ENCODE measurements at regions not wholly inside any gene's neighbourhood (a gene's known extent, or its start where the extent isn't known, plus 50 kb on each side); places are given as distances from the start of the nearest gene placed in this dataset.
"Not testable (repeated sequence)": the region's sequence is repeated elsewhere in the genome, so short reads cannot be mapped to it uniquely, and the experiment has no call there.

DNA sequence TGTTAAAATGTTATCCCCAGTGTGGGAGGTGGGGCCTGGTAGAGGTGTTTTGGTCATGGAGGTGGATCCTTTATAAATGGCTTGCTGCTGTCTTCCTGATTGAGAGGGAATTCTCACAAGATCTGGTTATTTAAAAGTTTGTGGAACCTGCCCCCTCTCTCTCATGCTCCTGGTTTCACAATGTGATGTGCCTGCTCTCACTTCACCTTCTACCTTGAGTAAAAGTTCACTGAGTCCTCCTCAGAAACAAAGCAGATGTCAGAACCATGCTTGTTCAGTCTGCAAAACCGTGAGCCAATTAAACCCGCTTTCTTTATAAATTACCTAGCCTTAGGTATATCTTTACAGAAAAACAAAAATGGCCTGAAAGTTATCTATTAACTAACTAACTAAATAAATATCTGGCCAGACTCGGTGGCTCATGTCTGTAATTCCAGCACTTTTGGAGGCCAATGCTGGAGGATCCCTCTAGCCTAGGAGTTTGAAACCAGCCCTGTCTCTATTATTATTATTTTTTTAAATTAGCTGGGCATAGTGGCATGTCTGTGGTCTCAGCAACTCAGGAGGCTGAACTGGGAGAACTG, 1067.4 kb downstream of the CDH9 start:
- no peak for DNase-seq

DNA sequence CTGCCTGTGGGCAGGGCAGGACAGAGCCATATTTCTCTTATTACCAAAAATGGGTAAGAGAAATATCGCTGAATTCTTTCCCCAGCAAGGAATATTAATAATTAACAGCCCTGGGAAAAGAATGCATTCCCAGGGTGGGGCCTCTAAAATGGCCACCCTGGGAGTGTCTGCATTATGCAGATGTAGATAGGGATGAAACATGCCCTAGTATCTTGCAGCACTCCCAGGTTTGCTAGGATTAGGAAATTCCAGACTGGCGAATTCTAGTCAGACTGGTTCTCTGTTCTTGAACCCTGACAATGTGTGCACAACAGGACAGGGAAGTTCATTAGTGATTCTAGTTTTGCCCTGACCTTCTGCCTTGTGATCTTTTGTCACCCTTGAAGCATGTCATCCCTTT, 1069.3 kb downstream of the CDH9 start:
- DNase-seq = not testable (repeated sequence)

DNA sequence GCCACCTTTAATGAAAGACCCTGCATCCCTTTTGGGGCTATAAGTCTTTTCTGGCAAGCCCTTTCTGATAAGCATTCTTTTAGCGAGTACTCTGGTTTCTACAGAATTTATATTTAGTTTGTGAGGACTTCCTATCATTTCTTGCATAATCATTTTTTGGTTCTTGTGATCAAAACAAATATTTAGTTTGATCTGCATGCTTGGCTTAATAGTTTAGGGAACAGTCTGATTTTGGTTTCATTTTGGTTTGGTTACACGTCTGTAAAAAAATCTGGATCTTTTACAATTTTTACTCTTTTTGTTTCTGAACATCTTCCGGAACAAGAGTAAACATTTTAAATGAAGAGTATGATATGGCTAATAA, 1074.4 kb downstream of the CDH9 start:
- no peak for DNase-seq

DNA sequence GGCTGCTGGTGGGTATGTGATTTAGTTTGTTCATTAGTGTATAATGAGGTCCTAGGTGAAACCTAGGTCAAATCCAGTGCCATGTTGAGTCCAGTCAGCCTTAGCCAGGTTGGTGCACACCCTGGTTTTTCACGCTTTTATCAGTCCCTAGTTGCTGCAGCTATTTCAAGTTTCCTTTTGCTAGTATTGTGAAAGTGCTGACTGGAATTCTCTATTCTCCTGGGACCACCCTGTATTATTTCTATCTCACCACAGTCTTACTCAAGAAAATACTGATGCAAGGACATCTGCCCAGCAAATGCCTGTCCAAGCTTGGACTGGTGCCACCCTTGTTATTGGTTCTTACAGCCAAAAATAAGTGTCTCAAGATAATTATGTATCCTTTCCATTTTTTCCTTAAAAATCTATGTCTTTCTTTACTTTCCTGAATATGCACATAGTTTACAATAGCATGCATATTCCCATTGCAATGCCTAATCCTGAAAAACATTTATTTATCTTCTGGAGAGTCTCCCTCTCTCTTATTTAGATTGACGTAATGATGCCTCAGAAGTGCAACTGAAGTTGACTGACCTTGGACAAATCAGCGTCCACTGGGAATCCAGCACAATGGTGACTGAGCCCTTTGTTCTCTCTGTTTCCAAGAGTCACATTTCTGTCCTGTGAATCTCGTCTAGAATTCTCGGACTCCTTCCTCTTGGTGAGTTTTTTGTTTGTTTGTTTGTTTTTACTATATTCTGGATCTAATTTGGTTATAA, 1075.0 kb downstream of the CDH9 start:
- DNase-seq = no peak

DNA sequence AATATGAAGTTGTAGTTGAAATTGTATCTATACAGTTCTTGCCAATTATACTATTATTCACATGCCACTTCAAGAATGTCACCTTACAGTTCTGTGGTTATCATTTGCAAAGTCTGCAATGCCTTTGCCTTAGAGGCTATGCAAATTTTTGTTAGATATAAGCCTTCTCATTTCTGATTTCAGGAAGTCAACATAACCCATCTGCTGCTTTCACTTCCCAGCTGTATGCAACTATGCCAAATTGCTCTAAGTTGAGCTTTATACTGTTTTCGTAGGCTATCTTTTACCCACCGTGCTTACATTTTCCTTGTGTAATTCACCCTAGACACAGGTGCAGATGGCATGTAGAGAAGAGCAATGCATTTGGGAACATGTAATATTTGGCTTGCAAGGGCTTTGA, 1083.0 kb downstream of the CDH9 start:
- no peak for DNase-seq

DNA sequence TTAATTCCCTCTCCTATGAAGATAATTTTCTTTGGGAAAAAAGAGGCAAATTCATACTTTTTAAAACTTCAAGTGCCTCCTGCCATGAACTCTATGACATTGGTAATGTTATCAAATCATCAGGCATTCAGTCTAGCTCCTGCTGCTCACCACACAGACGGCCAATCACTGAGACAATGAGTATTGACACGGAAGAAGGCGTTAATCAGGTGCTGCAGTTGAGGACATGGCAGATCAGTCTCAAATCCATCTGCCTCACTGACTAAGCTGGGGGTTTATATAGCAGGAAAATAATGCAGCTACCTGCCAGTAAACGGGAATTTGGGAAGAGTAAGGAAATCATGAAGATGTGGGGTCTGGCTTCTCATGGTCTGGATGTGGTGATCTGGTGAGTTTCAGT, 1087.7 kb downstream of the CDH9 start:
- no peak for DNase-seq

DNA sequence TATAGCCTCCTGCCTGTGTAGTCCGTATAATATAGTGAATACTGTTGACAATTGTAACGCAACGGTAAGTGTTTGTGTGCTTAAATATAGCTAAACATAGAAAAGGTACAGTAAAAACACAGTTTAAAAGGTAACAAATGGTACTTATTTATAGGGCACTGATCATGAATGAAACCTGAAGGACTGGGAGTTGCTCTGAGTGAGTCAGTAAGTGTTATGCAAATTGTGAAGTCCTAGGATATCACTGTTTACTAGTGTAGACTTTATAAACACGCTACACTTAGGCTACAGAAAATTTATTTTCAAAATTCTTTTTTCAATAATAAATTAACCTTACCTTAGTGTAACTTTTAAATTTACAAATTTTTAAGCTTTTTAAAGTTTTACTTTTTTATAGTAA, 1090.1 kb downstream of the CDH9 start:
- no peak for DNase-seq

DNA sequence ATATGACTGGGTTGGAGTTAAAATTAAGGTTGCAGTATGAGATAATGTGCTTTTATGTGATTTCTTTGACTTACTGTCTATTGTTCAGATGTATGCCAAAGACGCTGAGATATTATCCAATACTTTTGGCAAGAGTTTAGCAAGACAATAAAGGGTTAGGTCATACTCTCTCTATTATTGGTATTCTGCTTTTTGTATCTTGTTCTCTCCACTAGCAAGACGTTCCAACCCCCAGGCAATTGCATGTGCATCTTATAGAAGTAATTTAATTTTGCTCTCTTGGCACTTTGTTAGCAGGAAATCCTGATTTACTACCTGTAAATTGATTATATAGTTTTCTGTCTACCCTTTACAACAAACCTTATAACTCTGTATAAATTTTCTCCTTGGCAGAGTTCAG, 1093.6 kb downstream of the CDH9 start:
- no peak for DNase-seq

DNA sequence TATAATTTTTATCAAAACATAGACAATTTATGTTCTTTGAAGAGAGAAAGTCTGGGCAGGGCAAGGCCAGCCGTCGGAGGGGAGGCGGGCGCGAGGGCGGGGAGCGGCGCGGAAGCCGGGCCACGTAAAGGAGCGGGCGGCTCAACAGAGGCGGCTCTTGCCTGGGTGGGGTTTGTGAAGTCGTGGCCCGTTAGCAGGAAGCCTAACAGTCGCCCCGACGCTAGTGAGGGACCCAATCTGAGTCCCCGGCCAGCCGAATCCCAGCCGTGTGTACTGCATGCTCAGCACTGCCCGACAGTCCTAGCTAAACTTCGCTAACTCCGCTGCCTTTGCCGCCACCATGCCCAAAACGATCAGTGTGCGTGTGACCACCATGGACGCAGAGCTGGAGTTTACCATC, 1129.2 kb downstream of the CDH9 start:
- DNase-seq = no peak

DNA sequence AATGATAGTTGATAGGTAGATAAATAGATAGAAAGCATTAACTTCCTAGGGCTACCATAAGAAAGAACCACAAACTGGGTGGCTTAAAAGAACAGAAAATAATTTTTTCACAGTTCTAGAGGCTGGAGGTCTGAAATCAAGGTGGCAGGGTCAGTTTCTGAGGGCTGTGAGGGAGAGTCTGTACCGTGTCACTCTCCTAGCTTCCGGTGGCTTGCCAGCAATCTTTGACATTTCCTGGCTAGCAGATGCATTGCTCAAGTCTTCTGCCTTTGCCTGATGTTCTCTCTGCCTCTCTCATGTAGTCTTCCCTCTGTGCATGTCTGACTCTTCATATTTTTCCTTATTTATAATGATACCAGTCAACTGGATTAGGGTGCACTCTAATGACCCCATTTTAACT, 1132.7 kb downstream of the CDH9 start:
- DNase-seq = no peak

DNA sequence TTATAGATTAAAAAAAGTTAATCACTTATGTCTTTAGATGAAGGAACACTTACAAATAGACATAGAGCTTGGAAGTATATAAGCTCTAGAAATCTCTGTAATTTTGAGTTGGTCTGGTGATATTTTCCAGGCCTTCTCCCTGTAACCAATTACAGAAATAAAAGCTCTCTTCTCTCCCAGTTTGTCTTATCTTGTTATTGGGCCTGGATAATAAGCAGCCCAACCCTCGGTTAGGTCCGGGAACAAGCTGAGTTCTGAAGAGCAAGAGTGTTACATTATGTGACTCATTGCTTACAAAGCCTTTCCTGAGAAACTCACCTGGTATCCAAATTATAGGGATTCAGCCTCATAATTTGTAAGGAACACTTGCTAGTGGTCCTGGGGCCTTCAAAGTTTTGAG, 1146.2 kb downstream of the CDH9 start:
- no peak for DNase-seq

DNA sequence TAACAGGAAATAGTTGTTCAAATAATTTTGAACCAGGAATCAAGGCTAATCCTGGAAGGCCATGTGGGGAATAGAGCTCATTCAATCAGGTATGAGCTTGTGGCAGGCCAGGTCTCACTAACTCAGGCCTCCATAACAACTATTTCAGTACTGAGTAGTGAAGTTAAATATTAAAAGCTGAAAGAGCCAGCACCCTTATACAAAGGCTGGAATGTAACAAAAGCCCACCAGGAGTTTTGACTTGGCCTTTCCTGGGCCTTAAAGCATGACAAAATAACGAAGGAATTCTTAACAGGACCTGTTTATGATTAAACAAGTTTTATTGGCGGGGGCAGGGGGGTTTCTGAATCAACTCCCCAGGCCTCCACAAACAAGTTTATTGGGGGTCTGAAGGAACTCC, 1146.7 kb downstream of the CDH9 start:
- DNase-seq = no peak

DNA sequence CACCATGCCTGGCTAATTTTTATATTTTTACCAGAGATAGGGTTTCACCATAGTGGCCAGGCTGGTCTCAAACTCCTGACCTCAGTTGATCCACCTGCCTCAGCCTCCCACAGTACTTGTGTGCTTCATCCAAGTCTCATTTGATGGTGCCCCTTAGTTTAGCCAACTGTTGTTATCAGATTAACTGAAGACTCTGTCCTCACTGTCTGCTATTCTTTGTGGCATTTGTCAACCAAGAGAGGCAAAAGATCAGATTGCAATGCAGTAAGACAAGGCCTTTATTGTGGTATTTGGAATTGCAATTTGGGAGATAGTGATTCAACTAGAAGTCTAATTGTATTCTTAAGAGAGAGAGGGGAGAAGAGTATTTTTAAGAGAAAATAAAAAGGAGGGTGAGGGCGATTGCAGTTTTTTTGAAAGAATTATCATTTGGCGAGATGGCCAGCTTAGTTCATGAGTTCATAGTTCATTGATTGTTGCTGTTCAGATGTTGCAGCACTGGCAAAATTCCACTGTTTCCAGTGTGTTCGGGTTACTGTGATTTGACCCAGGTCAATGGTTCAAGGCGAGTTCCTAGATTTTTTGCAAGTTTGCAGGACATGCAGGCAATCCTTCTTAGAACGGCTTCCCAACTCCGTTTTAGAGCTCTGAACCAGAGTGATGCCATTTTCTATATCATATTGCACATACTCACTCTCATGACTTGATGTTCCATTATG, 1156.9 kb downstream of the CDH9 start:
- no peak for DNase-seq

DNA sequence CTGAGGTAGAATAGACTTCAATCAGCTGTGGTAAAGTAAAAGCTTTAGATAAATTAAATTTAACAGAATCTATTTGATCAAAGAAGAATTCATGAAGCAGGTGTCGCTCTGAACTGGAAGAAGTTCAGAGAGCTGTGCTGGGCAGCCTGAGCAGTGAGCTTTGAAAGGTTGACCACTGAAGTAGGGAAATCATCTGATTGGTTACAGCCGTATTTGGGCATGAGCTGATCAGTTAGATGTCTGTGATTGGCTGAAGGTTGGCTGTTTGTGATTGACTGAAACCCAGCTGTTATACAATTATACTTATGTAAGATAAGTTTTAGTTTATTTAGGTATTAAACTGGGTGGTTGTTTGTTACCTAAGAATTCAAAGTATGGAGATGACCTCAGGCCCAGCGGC, 1174.6 kb downstream of the CDH9 start:
- no peak for DNase-seq

DNA sequence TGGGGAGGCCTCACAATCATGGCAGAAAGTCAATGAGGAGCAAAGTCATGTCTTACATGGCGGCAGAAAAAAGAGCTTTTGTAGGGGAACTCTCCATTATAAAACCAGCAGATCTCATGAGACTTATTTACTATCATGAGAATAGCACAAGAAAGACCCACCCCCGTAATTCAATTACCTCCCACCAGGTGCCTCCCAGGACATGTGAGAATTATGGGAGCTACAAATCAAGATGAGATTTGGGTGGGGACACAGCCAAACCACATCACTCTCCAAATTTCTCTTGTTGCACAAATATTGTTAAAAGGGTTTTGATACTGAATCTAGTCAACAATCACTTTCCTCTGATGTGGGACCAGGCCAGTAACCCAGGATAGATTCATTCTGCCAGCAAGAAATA, 1176.1 kb downstream of the CDH9 start:
- no peak for DNase-seq

DNA sequence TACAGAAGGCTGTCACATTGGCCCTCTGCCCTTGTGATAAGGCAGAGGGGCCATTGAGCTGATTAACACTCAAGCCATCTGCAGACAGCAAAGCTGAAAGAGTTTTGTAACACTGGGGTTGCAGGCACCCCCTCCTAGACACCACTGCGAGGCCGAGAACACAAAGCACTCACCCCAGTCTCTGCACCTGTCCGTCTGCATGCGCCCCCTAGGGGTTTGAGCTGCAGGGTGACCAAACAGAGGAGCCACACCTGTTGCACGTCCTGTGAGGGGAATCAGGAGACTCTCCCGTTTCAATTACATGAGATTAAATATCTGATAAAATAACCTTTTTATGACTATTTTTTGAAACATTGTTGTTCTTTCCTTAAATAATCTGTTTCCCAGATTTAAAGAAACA, 1180.4 kb downstream of the CDH9 start:
- no peak for DNase-seq

DNA sequence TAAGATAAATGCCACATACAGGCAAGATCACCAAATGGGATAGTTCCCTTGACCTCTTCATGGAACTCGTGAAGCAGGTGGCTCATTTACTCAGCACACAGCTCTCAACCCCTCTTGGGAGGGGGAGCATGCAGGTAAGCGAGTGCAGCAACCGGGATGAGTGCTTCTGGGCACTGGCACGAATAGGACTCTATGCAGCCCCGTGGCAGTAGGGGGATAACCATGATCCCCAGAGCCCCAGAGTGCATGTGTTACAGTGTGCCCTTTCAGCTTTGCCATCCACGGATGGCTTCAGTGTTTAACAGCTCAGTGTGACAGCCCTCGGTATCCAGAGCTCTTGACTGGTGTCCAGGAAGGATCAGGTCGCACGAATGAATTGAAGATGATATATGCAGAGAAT, 1187.1 kb downstream of the CDH9 start:
- peak; percentile 11 for DNase-seq

DNA sequence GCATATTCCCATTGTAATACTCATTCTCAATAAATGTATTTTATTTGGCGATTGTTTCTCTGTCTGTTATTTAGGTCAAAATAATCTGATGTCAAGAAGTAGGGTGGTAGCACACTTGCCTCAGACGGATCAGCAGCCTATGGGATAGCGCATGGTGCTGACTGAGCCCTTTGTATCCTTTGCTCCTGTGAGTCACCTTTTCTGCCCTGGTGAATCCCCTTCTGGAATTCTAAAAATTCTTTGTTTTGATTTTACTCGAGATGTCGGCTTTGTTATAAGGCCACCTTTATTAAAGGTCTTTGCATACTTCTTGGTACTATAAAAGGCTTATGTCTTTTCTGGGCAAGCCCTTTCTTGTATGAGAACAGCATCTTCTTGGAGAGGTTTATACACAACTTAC, 1187.8 kb downstream of the CDH9 start:
- no peak for DNase-seq

DNA sequence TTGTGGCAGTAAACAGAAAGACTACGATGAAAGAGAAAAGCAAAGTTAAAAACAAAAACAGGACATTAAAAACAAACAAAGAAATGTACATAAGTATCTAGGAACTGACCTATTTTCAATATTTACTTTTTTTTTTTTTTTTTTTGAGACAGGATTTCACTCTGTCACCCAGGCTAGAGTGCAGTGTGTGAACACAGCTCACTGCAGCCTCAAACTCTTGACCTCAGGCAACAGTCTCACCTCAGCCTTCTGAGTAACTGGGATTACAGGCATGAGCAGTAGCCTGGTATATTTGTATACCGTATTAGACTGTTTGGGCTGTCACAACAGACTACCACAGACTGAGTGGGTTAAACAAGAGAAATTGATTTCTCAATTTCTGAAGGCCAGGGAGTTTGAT, 1189.1 kb downstream of the CDH9 start:
- DNase-seq = no peak

DNA sequence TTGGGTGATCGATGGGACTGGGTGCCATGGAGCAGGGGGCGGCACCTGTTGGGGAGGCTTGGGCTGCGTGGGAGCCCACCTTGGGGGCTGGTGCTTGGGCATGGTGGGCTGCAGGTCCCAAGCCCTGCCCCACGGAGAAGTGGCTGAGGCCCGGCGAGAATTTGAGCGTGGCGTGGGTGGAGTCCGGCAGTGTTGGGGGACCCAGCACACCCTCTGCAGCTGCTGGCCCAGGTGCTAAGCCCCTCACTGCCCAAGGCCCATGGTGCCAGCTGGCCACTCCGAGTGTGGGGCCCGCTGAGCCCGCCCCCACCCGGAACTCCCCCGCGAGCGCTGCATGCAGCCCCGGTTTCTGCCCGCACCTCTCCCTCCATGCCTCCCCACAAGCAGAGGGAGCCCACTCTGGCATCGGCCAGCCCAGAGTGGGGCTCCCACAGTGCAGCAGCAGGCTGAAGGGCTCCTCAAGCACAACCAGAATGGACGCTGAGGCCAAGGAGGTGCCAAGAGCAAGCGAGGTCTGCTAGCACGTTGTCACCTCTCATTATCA, 1178.6 kb upstream of the CDH10 start:
- DNase-seq = no peak

Data from retina (tissue), 1 donor.